ENCODE measurements at regions not wholly inside any gene's neighbourhood (a gene's known extent, or its start where the extent isn't known, plus 50 kb on each side); places are given as distances from the start of the nearest gene placed in this dataset.

- TF ChIP-seq CTCF (conservative IDR thresholded peaks at IDR 0.05; ENCODE audit: low read length) (no peak), EZH2phosphoT487 (IDR thresholded peaks at IDR 0.05; ENCODE audit: borderline replicate concordance) (no peak)
These were observed 307.2 kb downstream of the TCERG1L start for GRCh38 chr10:131004276-131004675.
